OCI-M2 (cell line): ENCODE measurements at regions not wholly inside any gene's neighbourhood (a gene's known extent, or its start where the extent isn't known, plus 50 kb on each side); places are given as distances from the start of the nearest gene placed in this dataset.
"Not testable (repeated sequence)": the region's sequence is repeated elsewhere in the genome, so short reads cannot be mapped to it uniquely, and the experiment has no call there.

ENCODE experiments used
- DNase-seq: peaks from one replicate; lab custom pipeline; 2025; ENCODE audit not compliant: unreplicated experiment; lab: John Stamatoyannopoulos, UW

DNA sequence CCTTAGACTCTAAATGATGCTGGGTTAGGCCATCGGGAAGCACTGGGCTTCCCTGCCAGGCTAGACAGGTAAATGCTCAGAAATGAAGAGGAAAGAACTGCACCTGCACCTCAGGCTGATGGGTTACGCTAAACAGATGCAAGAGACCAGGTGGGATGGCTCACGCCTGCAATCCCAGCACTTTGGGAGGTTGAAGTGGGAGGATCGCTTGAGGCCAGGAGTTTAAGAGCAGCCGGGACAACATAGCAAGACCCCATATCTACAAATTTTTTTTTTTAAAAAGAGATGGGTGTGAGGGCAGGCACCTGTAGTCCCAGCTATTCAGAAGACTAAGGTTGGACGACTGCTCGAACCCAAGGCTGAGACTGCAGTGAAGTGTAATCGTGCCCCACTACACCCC, 634.7 kb downstream of the UQCRFS1 start:
- DNase-seq = no peak

DNA sequence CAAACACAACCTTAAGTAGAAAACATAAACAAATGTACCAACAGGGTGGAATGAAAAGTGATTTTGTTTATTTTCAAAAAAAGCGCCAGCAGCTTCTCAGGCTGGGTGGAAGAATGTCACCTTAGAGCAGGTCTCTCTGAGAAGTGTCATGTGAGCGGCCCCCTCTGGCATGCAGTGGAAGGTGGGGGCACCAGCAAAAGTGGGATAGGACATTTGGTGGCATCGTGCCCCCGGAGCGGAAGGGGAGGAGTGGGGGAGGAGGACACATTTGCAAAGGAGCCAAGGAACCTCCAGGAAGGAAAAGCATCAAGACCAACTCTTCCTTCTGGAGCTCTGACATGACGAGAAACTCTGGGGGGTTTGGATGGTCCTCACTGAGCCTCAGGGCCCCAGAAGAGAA, 635.3 kb downstream of the UQCRFS1 start:
- DNase-seq = no peak

DNA sequence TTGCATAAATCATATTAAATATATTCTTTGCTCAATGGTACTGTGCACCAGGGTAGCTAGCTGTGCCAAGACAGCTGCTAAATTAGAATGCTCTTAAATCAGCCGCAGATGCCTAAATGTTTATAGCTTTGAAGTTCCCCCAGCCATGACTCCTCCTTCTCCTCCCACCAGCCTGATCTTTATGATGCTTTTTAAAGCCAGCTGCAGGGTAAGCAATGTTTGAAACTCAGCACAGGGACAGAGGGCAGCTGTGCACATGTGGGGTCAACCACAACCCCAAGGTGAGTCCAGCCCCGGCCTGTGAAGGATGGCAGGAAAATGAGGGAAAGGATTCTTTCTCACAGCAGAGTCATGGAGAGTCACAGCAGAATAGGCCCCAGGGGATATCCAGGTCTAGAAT, 635.7 kb downstream of the UQCRFS1 start:
- no peak for DNase-seq

DNA sequence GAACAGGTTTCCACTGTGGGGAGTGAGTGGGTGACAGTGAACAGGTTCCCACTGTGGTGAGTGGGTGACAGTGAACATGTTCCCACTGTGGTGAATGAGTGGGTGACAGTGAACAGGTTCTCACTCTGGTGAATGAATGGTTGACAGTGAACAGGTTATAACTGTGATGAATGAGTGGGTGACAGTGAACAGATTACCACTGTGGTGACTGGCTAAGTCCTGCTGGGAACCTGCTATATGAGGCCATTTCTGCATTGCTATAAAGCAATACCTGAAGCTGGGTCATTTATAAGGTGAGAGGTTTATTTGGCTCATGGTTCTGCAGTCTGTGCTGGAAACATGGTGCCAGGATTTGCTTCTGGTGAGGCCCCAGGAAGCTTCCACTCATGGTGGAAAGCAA, 637.1 kb downstream of the UQCRFS1 start:
- no peak for DNase-seq

DNA sequence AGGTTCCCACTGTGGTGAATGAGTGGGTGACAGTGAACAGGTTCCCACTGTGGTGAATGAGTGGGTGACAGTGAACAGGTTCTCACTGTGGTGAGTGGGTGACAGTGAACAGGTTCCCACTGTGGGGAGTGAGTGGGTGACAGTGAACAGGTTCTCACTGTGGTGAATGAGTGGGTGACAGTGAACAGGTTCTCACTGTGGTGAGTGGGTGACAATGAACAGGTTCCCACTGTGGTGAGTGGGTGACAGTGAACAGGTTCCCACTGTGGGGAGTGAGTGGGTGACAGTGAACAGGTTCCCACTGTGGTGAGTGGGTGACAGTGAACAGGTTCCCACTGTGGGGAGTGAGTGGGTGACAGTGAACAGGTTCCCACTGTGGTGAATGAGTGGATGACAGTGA, 637.6 kb downstream of the UQCRFS1 start:
- not testable (repeated sequence) for DNase-seq

DNA sequence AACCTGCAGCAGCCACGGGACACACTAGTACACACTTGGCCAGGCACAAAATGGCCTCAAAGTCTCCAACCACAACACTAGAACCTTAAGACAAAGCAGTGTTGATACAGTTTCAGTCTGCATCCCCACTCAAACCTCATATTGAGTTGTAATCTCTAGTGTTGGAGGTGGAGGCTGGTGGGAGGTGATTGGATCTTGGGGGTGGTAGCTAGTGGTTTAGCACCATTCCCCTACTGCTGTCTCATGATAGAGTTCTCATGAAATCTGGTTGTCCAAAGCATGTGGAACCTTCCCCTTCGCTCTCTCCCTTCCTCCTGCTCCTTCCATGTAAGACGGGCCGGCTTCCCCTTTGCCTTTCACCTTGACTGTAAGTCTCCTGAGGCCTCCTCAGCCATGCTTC, 638.7 kb downstream of the UQCRFS1 start:
- no peak for DNase-seq

DNA sequence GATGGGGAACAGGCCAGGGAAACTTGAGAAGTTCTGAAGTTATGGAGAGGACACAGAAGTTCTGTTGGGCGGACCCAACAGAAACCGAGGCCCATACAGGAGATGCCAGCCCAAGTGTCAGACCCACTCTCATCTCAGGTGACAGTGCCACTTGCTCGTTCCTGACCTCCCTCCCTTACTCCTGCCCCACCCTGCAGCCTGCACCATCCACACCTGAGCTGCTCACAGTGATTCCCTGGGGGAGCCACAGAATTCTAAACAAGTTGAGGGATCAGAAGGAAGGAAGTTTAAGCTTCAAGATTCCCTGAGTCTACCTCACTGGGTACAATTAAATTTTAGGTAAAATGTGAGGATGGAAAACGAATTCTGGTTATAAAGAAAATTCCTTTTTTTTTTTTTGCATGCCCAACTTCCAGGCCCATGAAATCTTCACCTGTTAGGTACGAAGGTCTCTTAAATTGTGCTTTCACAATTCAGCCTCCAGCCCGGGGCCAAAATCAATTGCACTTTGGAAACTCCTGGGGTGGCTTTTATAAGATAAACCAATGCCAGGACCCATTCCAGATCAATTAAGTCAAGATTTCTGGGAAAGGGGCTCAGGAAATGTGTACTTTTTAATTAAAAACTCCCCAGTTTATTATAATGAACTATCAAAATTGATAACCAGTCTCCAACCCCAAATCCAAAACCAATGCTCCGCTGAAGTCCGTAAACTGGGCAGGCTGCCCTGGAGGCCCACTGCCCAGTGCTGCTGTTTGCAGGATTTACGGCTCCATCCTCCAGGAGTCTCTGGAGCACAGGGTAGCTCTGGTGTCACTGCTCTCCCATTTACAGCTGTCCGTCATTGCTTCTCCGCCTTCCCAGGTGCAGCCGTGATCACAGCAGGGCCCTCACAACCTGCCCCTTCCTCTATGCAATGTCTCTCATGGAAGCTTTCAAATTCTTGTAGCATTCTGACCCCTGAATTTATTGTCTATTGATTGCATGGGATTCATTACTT, 643.5 kb downstream of the UQCRFS1 start:
- DNase-seq = no peak

DNA sequence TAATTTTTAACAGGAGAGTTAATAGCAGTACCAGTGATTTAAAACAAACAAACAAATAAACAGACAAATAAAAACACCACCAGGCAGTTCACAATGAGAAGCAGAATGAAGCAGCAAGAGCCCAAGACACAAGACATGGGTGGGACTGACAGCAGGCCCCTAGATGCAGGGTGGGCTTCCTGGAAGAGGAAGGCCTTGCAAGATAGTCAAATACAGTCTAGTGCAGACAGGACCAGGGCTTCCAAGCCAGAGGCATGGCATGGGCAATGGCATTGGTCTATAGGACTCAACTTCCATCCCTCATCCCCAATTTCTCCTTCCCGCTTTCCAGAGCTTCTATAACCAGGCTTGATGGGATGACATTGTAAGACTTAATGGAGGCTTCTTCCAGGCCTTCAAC, 645.1 kb downstream of the UQCRFS1 start:
- DNase-seq = no peak

DNA sequence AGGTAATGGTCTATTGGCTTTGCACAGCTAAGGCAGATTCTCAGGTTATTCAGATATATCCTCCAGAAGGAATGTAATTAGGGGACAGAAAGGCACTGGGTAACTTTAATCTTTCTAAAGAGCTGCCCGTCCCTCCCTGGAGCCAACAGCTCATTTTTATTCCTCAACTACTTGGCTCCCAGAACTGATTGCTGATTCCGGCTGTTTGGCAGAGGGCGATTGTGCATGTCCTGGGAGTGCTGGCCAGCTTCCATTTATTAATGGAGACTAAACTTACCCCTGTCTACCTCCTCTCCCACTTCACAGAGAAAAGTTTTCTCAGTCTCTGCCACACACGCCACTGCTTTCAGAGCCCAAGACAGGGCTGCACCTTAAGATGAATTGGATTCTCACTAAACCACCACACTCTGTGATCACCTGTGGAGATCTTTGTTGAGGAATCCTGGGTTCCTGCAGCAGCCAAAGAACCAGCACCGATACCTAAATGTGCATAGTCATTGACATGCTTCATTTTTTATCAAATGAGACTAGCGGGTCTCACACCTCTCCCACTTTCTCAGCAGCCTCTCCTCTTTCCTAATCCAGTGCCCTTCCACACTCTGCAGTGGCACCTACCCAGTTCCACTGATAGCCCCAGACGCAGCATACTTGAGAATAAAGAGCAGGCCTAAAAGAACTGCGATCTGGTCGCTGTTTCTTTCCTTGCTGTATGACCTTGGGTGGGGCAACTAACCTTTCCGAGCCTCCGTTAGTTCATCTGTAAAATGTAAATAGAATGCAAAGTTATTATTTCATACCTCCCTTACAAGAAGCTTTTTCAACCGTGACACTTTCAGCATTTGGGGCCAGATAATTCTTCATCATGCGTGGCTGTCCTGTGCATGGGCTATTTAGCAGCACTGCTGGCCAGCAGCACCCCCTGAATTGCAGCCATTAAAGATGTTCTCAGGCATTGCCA, 648.7 kb downstream of the UQCRFS1 start:
- DNase-seq = no peak

DNA sequence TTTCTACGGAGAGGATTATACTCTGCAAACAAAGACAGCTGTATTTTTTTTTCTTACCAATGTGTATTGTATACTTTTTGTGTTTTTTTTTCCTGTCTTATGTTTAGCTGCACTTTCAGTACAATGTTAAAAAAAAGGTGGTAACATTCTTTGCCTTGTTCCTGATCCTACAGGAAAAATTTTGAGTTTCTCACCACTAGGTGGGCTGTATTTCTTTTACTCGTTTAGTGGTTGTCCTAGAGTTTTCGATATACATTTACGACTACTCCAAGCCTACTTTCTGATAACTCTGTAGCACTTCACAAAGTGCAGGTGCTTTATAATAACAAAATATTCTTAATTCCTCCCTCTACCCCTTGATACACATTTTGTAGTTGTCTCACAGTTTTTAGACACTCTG, 652.2 kb downstream of the UQCRFS1 start:
- DNase-seq = no peak

DNA sequence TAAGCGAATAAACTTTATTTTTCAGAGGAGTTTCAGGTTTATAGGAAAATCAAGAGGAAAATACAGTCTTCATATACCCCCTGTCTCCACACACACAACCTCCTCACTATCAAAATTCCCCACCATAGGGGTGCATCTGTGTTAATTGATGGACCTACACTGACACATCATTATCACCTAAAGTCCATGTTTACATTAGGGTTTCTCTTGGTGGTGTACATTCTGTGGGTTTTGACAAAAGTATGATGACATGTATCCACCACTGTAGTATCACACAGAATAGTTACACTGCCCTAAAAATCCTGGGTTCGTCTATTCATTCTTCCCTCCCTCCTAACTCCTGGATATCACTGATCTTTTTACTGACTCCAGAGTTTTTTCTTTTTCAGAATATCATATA, 654.2 kb downstream of the UQCRFS1 start:
- no peak for DNase-seq

DNA sequence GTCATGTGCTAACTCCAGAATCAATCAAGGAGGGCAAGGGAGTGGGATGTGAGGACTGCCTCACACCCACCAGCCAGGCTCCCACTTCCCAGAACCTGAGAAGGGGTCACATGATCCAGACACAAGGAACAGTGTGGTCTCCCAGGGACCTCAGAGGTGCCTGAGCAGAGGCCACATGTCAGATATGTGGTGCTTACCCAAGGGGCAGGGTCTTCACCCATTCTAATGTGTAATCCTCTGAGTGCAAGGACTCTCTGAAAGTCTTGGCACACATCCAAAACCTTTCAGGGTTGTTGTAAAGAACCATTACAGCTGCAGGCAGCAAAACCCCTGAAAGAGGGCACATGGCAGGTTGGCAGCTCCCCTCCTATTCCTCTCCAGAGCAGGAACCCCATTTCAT, 656.6 kb downstream of the UQCRFS1 start:
- no peak for DNase-seq

DNA sequence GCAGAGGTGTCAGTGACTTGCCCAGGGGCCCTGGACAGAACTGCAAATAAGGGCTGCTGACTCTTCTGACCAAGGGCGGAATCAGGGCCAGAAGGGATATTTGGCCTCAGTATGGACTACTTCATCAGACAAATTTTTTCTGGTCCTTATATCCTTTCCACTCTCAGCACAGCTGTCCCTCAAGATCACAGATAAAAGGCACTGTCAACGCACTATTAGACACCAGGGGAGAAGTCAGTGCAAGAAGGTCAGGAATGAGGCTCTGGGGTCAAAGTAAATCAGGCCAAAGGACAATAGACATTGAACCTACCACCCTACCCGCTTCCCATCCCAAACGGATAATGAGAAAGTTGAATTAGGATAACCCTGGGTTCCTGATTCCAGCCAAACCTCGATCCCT, 657.6 kb downstream of the UQCRFS1 start:
- no peak for DNase-seq

DNA sequence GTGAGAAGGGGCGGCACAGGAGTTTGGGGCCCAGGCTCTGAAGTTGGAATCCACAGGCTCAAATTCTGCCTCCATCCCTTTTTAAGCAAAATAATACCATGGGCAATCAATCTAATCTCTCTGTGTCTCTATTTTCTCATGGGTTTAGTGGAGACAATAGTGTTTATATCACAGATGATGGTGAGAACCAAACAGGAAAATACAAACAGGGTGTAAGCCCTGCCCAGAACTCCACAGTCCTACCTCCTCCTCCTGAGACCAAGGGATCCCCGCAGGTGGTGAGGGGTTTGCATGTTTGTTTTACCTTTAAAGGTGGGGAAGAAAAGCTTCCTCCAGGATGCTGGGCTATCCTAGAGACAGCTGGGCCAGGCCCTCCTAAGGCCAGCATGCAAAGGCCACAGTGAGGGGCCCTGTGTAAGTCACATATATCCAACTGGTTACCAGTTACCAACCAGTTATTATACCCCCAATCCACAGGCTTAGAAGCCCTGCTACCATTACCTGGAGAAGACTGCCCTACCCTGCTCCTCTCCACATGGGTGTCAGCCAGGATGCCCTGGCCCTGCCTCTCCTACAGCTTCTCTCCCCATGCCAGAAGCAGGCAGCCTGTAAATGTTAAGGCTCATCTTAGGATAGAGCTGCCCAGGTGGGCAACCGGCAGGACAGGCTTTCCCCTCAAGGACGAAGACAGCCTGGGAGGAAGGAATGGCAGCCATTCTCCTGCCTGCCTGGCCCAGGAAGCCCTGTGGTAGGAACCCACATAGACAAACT, 658.4 kb downstream of the UQCRFS1 start:
- DNase-seq = no peak

DNA sequence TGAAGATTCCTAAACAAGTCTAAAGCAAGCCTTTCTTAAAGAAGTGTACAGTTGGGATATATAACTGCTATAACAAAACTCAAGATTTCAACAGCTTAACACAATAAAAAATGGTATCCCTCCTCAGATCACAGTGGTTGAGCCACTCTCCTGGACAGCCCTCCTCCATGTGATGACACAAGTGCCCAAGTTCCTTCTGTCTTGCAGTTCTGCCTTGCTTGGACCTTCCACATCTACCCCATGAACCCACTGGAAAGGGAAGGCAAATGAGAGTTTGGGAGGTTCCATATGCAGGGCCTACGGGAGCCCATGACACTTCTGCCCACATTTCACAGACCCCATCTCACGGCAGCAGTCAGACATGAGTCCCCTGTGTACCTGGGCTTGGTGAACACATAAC, 659.2 kb downstream of the UQCRFS1 start:
- no peak for DNase-seq

DNA sequence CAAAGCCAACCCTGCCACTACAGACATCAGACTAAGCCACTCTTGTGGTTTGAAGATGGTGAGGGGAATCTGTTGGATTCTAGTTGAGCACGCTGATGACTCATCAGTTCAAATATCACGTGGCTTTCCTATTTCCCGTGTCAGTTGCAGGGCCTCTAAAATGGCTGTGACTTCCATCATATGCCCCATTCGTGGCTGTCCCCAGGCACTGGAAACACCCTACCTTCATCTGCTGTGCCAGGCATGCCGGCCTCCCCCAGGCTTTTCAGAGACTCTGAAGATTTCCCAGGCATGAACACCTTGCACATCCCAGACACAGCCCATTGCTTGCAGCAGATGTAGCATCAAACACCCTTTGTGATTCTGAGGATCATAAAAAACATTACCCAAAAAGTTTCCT, 659.9 kb downstream of the UQCRFS1 start:
- DNase-seq = no peak

DNA sequence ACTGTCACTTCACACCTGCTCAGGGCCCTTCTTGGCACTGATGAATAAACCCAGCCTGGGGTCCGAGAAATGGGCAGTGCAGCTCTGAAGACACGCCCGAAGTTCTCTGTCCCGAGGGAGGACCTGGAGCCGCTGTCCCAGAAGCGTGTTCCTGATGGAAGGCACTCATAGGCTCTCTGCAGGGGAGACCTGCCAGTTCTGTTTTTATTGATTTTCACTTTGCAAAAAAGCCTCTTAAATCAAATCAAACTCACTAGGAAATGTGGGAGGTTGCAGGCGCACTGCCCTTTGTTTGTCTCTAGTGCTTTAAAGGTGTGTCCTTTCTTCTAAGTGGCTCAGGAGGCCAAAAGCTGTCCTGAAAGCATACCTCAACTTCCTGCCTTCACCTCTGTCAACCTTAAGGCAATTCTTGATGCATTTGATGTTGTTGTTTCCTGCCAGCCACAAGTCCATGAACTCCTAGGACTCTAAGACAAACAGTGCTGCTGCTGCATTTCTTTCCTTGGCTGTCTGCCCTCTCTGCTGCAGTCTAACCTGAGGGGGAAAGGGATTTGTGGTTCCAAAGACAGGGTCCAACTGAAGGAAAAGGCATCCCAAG, 663.2 kb downstream of the UQCRFS1 start:
- DNase-seq = no peak

DNA sequence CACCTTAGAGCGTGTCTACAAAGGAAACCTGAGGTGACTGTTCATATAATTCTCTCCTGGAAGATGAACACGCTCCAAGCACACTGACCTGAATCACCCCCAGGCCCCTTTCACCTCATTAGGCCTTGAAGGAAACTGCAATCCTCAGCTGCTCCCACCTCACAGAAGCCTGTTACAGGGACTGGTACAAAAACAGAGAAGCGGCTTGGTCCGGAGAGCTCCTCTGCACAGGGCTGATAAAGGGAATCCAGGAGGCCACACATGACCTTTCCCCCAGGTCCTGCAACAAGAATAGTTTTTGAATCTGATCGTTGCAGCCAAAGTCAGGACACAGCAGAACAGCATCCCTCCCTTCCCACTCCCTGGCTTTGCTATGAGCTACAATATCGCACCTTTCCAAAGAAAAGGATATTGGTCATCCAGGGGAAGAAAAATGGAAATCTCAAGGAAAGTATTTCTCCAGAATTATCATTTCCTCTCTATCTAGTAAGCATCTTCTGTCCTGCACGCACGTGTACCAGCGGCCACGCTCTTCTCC, 666.7 kb downstream of the UQCRFS1 start:
- DNase-seq = peak; percentile 83

DNA sequence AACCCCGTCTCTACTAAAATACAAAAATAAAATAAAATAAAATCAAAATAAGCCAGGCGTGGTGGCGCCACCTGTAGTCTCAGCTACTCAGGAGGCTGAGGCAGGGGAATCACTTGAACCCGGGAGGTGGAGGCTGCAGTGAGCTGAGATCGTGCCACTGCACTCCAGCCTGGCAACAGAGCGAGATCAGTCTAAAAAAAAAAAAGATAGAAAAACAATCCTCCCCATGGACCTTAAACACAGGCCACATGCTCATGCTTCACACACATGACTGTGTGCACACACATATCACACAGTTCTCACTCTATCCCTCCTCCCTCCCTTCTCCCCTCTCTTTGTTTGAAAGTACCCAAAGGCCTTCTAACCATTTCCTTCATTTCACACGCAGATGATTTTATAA, 667.6 kb downstream of the UQCRFS1 start:
- not testable (repeated sequence) for DNase-seq
